D341Med (cell line): ENCODE measurements at regions not wholly inside any gene's neighbourhood (a gene's known extent, or its start where the extent isn't known, plus 50 kb on each side); places are given as distances from the start of the nearest gene placed in this dataset.
"Not testable (repeated sequence)": the region's sequence is repeated elsewhere in the genome, so short reads cannot be mapped to it uniquely, and the experiment has no call there.

Experiments used
- DNase-seq: peaks from one replicate; pipeline ENCODE4 v3.0.0; 2012; ENCODE audit warnings: low spot score

- no peak for DNase-seq
These were observed 412.6 kb upstream of the SOX5 start for GRCh38 chr12:24361877-24362580.

- DNase-seq = no peak
These were observed 411.4 kb upstream of the SOX5 start for GRCh38 chr12:24360907-24361306.

DNA sequence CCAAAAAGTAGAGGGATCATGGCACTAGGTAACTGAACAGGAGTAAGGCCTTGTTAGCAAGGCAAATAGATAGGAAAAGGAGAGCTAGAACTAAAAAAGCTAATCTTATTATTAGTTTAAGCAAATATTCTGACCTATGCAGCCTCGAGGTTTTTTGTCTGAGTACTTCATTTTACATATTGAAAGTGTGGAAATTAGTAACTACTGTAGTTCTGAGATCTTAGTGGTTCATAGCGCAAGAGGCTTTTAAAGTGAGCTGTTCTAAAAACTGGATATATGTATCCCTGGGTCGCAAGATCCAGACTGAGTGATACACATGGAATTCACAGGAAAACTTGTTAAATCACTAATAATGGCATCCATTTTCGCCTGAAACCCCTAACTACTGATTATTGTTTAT lies 411.0 kb upstream of the SOX5 start:
- DNase-seq = no peak

DNA sequence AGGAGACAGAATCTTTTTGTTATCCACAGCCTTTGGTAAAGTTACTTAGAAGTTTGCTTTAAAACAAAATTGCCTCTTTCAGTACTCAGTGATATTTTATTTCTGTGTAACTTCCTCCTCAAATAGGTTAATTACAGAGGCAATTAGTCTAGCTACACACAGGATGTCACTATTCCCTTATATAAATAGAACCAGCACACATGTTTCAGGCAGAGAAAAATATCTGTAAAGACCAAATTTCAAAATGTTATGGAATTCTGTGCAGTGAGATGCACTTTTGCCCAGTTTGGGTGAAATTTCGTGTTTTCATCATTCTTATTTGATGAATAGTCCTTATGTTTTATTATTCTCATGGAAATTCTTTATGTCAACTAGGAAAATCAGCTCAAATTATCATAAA lies 410.6 kb upstream of the SOX5 start:
- no peak for DNase-seq

DNA sequence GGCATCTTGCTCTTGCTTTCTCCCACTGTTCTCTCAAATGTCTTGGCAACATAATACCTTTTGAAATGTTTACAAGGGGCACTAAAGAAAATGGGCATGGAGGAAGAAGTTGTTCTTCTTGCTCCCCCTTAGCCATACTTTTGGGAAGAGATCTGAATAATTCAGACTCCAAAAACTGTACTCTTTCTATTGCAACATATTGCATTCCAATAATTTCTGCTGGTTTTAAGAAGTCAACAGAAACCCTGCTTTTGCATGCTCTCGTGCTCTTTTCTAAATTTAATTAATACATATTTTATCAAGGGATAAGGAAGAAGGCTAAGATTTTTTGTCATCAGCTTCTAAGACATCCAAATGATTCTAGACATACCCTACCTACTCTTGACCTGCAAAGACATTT lies 409.9 kb upstream of the SOX5 start:
- DNase-seq = no peak

DNA sequence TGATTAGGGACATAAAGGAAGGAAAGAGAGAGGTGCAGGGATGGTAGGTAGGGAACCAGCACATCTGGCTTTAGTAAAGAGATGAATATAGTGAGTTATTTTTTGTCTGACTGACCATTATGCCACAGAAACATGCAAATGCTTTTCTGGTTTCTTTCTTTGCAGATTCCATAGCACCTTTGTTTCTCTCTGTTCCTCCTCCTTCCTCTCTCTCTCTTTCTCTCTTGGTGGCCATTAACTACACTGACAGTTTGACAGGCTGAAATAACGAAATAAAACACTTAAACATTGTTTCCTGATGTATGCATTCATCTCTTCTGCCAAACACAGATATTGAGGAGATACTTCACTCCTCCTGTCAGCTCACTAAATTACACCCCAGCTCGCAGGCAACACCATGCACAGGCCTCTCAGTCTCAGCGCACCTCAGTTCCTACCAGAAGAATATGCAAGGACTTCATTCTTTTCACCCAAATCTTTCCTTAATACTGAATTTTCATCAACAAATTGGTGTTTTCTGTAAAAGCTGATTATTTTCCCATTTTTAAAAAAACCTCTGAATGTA lies 406.9 kb upstream of the SOX5 start:
- no peak for DNase-seq

- no peak for DNase-seq
These were observed 402.9 kb upstream of the SOX5 start for GRCh38 chr12:24352363-24352762.

GRCh38 chr12:24349051-24349799 lies 399.8 kb upstream of the SOX5 start:
- no peak for DNase-seq

- not testable (repeated sequence) for DNase-seq
These were observed 398.7 kb upstream of the SOX5 start for GRCh38 chr12:24348180-24348579.

GRCh38 chr12:24328261-24328660 lies 378.8 kb upstream of the SOX5 start:
- no peak for DNase-seq

DNA sequence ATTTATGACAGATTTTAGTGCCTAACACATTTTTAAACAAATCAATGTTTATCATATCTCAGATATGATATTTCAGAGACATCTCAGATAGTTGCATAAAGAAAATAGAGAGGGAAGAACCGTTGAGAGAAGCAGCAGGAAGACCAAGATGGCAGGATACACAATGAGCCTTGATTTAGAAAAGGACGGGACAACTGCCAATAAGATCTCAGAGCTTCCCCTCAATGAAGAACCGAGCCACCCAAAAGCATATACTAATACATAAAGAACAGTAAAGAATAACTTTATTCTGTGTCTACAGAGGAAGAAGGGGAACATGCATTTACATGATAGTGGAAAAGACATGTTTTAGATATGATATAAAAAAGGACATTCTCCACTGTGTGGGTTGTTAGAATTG lies 375.9 kb upstream of the SOX5 start:
- no peak for DNase-seq

GRCh38 chr12:24307716-24308335 lies 358.4 kb upstream of the SOX5 start:
- no peak for DNase-seq

DNA sequence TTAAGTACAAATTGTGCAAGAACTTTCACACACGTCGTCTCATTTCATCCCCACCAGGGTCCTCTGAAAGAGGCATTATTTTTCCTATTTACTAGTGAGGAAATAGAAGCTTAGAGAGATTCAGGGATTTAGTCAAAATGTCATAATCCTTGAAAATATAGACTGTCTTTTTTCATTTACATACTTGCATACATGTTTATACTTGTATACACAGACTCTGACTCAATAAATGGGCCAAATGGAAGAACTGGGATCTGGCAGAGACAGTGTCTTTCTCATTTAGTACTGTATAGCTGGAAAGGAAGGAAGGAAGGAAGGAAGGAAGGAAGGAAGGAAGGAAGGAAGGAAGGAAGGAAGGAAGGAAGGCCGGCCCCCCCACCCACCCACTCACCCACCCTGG lies 357.7 kb upstream of the SOX5 start:
- DNase-seq = no peak

- DNase-seq = no peak
These were observed 356.5 kb upstream of the SOX5 start for GRCh38 chr12:24306001-24306400.

GRCh38 chr12:24304285-24304684 lies 354.8 kb upstream of the SOX5 start:
- no peak for DNase-seq

- no peak for DNase-seq
These were observed 353.2 kb upstream of the SOX5 start for GRCh38 chr12:24302708-24303107.

GRCh38 chr12:24297516-24297915 lies 348.0 kb upstream of the SOX5 start:
- no peak for DNase-seq

GRCh38 chr12:24293549-24293948 lies 344.1 kb upstream of the SOX5 start:
- no peak for DNase-seq

DNA sequence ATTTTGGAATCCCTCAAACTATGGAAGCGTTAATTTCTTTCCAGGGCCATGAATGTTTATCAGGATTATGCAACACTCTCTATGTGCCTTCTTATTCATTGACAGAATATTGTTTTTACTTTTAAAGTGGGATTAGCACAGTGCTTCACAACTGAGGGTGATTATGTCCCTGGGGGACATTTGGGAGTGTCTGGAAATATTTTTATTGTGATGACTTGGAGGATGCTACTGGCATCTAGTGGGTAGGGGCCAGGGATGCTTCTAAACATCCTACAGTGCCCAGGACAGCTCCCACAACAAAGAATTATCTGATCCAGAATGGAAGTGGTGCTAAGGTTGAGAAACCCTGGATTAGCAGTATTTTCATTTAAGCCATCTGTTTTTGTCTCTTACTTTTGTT lies 338.5 kb upstream of the SOX5 start:
- DNase-seq = no peak

- no peak for DNase-seq
These were observed 336.0 kb upstream of the SOX5 start for GRCh38 chr12:24285448-24285847.

GRCh38 chr12:24281341-24281740 lies 331.9 kb upstream of the SOX5 start:
- DNase-seq = no peak

DNA sequence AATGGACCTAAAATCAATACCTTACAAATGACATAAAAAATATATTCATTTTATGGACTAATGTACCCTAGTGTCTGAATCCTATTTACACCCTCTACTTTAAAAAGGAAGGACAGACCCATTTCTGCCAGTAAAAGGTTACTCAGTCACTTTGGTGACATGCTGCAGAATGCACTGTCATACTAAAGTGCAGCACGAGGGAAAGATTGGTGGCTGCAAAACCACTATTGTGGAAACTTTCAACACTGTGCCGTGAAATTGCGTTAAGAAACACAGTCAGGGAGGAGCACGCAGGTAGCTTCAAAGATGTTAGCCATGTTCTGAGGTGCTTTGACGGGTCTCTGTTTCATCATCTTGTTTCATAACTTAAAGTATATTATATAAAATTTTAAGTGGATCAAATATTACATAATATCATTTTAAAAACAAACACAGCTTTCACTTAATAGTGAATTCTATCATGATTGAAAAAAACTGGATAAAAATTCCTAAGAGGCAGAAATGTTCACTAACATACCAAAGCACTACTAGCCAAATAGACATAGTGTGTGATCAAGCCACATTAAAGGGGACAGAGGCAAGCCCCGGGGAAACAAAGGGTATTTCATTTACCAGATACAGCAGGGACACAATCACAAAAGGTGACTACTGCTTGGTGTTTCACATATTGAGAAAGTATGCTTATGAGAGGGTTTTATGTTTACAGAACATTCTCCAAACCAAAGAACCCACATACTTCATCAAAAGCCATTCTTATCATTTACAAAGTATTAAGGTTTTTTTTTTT lies 330.8 kb upstream of the SOX5 start:
- no peak for DNase-seq
